ENCODE measurements at regions not wholly inside any gene's neighbourhood (a gene's known extent, or its start where the extent isn't known, plus 50 kb on each side); places are given as distances from the start of the nearest gene placed in this dataset.

DNA sequence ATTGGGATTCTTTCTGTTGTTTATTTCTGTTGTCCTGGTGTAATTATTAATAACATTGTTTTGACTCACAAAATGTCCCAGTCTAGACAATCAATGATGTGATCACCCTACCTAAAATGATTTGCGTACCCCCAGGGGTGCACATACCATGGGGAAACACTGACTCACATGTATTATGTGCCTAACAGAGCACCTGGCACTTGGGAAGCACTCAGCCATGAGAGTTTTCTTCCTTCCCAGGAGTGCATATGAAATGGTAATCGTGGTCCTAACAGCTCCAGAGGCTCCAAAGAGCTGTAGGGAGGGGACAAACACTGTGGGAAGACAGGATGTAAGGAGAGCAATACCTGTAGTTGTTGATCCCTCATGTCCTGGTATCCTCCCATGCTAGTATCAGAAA, 187.8 kb upstream of the ERBB4 start:
- TF ChIP-seq, protein P1, sequence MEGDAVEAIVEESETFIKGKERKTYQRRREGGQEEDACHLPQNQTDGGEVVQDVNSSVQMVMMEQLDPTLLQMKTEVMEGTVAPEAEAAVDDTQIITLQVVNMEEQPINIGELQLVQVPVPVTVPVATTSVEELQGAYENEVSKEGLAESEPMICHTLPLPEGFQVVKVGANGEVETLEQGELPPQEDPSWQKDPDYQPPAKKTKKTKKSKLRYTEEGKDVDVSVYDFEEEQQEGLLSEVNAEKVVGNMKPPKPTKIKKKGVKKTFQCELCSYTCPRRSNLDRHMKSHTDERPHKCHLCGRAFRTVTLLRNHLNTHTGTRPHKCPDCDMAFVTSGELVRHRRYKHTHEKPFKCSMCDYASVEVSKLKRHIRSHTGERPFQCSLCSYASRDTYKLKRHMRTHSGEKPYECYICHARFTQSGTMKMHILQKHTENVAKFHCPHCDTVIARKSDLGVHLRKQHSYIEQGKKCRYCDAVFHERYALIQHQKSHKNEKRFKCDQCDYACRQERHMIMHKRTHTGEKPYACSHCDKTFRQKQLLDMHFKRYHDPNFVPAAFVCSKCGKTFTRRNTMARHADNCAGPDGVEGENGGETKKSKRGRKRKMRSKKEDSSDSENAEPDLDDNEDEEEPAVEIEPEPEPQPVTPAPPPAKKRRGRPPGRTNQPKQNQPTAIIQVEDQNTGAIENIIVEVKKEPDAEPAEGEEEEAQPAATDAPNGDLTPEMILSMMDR (IDR thresholded peaks at IDR 0.05), result no peak
- TF ChIP-seq POLR2A (IDR thresholded peaks at IDR 0.05) (no peak), EP300 (IDR thresholded peaks at IDR 0.05) (no peak), POLR2AphosphoS5 (IDR thresholded peaks at IDR 0.05) (no peak)

All from gastroesophageal sphincter (tissue), 3 donors.